Adrenal gland (tissue), 5 donors: ENCODE measurements at regions not wholly inside any gene's neighbourhood (a gene's known extent, or its start where the extent isn't known, plus 50 kb on each side); places are given as distances from the start of the nearest gene placed in this dataset.
"Not testable (repeated sequence)": the region's sequence is repeated elsewhere in the genome, so short reads cannot be mapped to it uniquely, and the experiment has no call there.

Source experiments
- POLR2A ChIP-seq, 2 donors: fragments of 450-650 bp; IDR thresholded peaks; one replicate each; pipeline ENCODE4 v1.6.1; 2017; ENCODE audit warnings: antibody characterized with exemption in 2 of 2, mild to moderate bottlenecking in 2 of 2, moderate library complexity in 1 of 2
- TF ChIP-seq, protein P1 (sequence below), 6 experiments: fragments of 450-650 bp in 4 of 6; fragments of 200-600 bp in 2 of 6; sonication (generic) in 1 of 6; IDR thresholded peaks; 1 replicate in 5 of 6; 2 replicates in 1 of 6; pipeline versions ENCODE4 v1.5.1 to v1.8.0; 2016 to 2021; ENCODE audit warnings: antibody characterized with exemption in 6 of 6, mild to moderate bottlenecking in 2 of 6, moderate library complexity in 1 of 6
- donor health status: DM: no; HTN: no; CAD: no.

DNA sequence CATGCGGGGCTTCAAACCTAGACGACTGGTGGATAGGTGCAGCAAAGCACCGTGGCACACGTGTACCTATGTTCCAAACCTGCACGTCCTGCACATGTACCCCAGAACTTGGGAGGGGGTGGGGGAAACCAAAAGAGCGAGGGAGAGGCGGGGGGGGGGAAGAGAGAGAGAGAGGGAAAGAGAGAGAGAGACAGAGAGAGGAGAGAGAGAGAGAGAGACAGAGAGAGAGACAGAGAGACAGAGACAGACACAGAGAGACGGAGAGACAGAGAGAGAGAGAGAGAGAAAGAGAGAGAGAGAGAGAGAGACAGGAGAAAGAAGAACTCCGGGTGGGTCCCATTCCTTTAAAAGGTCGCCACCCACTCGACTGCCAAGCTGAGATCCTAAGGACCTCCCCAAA is 55.9 kb upstream of the RNU2-1 start:
- not testable (repeated sequence) for TF ChIP-seq POLR2A (IDR thresholded peaks at IDR 0.05)
- TF ChIP-seq, protein P1, sequence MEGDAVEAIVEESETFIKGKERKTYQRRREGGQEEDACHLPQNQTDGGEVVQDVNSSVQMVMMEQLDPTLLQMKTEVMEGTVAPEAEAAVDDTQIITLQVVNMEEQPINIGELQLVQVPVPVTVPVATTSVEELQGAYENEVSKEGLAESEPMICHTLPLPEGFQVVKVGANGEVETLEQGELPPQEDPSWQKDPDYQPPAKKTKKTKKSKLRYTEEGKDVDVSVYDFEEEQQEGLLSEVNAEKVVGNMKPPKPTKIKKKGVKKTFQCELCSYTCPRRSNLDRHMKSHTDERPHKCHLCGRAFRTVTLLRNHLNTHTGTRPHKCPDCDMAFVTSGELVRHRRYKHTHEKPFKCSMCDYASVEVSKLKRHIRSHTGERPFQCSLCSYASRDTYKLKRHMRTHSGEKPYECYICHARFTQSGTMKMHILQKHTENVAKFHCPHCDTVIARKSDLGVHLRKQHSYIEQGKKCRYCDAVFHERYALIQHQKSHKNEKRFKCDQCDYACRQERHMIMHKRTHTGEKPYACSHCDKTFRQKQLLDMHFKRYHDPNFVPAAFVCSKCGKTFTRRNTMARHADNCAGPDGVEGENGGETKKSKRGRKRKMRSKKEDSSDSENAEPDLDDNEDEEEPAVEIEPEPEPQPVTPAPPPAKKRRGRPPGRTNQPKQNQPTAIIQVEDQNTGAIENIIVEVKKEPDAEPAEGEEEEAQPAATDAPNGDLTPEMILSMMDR (IDR thresholded peaks at IDR 0.05): not testable (repeated sequence)
